ENCODE measurements at regions not wholly inside any gene's neighbourhood (a gene's known extent, or its start where the extent isn't known, plus 50 kb on each side); places are given as distances from the start of the nearest gene placed in this dataset.

- H3K36me3 ChIP-seq (ENCODE audit: control insufficient read depth, insufficient read depth, low read length) = no peaks in the 10 kb centered on the region
- no peak for DNase-seq (ENCODE audit: low read depth)
- TF ChIP-seq CTCF (IDR thresholded peaks at IDR 0.05; ENCODE audit: insufficient read depth, low read length, poor library complexity, severe bottlenecking) = no peak
- H3K4me3 ChIP-seq (ENCODE audit: low read depth, low read length) = no peak overlapping the region
- H3K27me3 ChIP-seq (ENCODE audit: control insufficient read depth, insufficient read depth, low read length) = no peaks in the 10 kb centered on the region
These were observed 196.6 kb upstream of the FLRT2 start for GRCh38 chr14:85333313-85333712.

DNA sequence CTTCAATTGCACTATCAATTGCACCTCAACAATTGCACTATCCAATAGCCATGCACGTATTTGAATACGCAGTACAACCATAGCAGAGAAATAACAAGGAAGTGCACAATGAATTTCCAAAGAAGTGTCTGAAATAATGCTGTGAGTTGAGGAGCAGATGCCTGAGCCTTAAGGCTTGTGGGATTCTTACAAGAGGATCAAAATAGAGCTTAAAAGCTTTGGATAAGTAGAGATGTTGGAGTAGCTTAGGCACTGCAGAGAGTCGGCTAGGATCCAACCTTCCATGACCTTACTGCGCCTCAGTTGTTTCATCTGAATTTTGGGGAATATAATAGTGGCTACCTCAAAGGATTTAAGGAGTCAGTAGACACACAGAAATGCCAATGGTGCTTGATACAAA is 196.1 kb upstream of the FLRT2 start:
- Histone ChIP-seq H3K4me3 (ENCODE audit: low read depth, low read length) (no peak overlapping the region), H3K36me3 (ENCODE audit: control insufficient read depth, insufficient read depth, low read length) (no peaks in the 10 kb centered on the region), H3K27me3 (ENCODE audit: control insufficient read depth, insufficient read depth, low read length) (no peaks in the 10 kb centered on the region)
- no peak for DNase-seq (ENCODE audit: low read depth)
- TF ChIP-seq CTCF (IDR thresholded peaks at IDR 0.05; ENCODE audit: insufficient read depth, low read length, poor library complexity, severe bottlenecking) = no peak

- no peak overlapping the region for H3K4me3 ChIP-seq (ENCODE audit: low read depth, low read length)
- H3K36me3 ChIP-seq (ENCODE audit: control insufficient read depth, insufficient read depth, low read length) = no peaks in the 10 kb centered on the region
- DNase-seq (ENCODE audit: low read depth) = no peak
- no peaks in the 10 kb centered on the region for H3K27me3 ChIP-seq (ENCODE audit: control insufficient read depth, insufficient read depth, low read length)
- no peak for TF ChIP-seq CTCF (IDR thresholded peaks at IDR 0.05; ENCODE audit: insufficient read depth, low read length, poor library complexity, severe bottlenecking)
These were observed 195.6 kb upstream of the FLRT2 start for GRCh38 chr14:85334316-85334715.

- Histone ChIP-seq H3K4me3 (ENCODE audit: low read depth, low read length) (no peak overlapping the region), H3K27me3 (ENCODE audit: control insufficient read depth, insufficient read depth, low read length) (no peaks in the 10 kb centered on the region), H3K36me3 (ENCODE audit: control insufficient read depth, insufficient read depth, low read length) (no peaks in the 10 kb centered on the region)
- DNase-seq (ENCODE audit: low read depth) = no peak
- no peak for TF ChIP-seq CTCF (IDR thresholded peaks at IDR 0.05; ENCODE audit: insufficient read depth, low read length, poor library complexity, severe bottlenecking)
These were observed 193.7 kb upstream of the FLRT2 start for GRCh38 chr14:85336257-85336656.

GRCh38 chr14:85336817-85337216 is 193.1 kb upstream of the FLRT2 start:
- H3K27me3 ChIP-seq (ENCODE audit: control insufficient read depth, insufficient read depth, low read length) = no peaks in the 10 kb centered on the region
- no peak for TF ChIP-seq CTCF (IDR thresholded peaks at IDR 0.05; ENCODE audit: insufficient read depth, low read length, poor library complexity, severe bottlenecking)
- H3K36me3 ChIP-seq (ENCODE audit: control insufficient read depth, insufficient read depth, low read length) = no peaks in the 10 kb centered on the region
- no peak for DNase-seq (ENCODE audit: low read depth)
- no peak overlapping the region for H3K4me3 ChIP-seq (ENCODE audit: low read depth, low read length)

GRCh38 chr14:85338895-85339294 is 191.0 kb upstream of the FLRT2 start:
- TF ChIP-seq CTCF (IDR thresholded peaks at IDR 0.05; ENCODE audit: insufficient read depth, low read length, poor library complexity, severe bottlenecking) = no peak
- Histone ChIP-seq H3K27me3 (ENCODE audit: control insufficient read depth, insufficient read depth, low read length) (no peaks in the 10 kb centered on the region), H3K4me3 (ENCODE audit: low read depth, low read length) (no peak overlapping the region), H3K36me3 (ENCODE audit: control insufficient read depth, insufficient read depth, low read length) (no peaks in the 10 kb centered on the region)
- no peak for DNase-seq (ENCODE audit: low read depth)

All from kidney epithelial cell (primary cell).